IPS DF 19.7 (cell line): ENCODE measurements at regions not wholly inside any gene's neighbourhood (a gene's known extent, or its start where the extent isn't known, plus 50 kb on each side); places are given as distances from the start of the nearest gene placed in this dataset.

ENCODE experiments used
- DNase-seq: peaks from one replicate; pipeline ENCODE4 v3.0.0-alpha.2; 2013; ENCODE audit warnings: low read depth, low spot score

- no peak for DNase-seq
Measured at GRCh38 chr2:71277536-71278103, 50.7 kb upstream of the PAIP2B start.

GRCh38 chr2:71277147-71277475 lies 50.2 kb upstream of the PAIP2B start:
- no peak for DNase-seq

- peak; percentile 75 for DNase-seq
Measured at GRCh38 chr2:71276311-71277146, 49.6 kb upstream of the PAIP2B start.
